Bronchial epithelial cell (primary cell): ENCODE measurements at regions not wholly inside any gene's neighbourhood (a gene's known extent, or its start where the extent isn't known, plus 50 kb on each side); places are given as distances from the start of the nearest gene placed in this dataset.

ENCODE experiments used
- DNase-seq: peaks from one replicate; pipeline ENCODE4 v3.0.0-alpha.2; 2010; ENCODE audit warnings: low read depth
- FAIRE-seq: peaks from 2 replicates; lab custom pipeline; 2011; peaks lifted over from hg19 to GRCh38; lab: Jason Lieb, UNC
- H3K27me3 ChIP-seq: 2 replicates; pipeline ENCODE4 v1.5.1; 2011; ENCODE audit warnings: low read length; ENCODE audit not compliant: control insufficient read depth, insufficient read depth
- H3K36me3 ChIP-seq: 2 replicates; pipeline ENCODE4 v1.5.1; 2011; ENCODE audit warnings: low read length; ENCODE audit not compliant: control insufficient read depth, insufficient read depth
- H3K4me3 ChIP-seq: 2 replicates; pipeline ENCODE4 v1.5.1; 2011; ENCODE audit warnings: mild to moderate bottlenecking, low read depth, low read length, control low read depth
- TF ChIP-seq, protein P1 (sequence below): IDR thresholded peaks from 2 replicates; pipeline ENCODE4 v1.5.1; 2011; ENCODE audit warnings: mild to moderate bottlenecking, moderate library complexity, low read length, control low read depth, inconsistent platforms; ENCODE audit not compliant: insufficient read depth, severe bottlenecking

DNA sequence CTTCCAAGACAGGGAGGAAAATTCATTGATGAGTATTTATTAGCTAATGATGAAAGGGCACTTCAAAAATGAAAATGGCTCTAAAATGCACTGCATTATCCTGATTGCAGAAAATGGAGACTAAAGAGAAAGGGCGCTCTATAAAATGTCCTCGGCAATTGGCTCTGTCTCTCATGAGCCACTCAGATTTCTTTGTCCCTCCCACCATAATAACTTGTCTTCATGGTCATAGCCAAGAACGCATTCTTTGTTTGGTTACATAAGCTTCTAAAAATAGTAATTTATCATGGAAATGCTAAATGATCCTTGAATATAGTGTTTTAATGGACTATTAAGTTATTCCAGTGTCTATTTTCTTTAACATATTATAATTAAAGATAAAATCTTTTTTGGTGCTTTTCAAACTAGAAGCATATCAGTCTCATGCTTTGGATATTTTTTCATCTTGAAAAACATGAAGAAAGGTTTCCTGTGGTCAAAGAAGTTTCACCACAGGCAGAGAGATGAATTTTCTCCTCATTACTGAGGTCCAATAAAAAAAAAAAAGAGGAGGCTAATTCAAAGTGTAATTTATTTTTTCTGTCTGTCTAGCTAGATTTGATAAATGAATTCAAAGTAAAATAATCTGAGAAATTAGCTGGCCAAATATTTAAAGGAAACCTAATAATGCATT is 238.1 kb upstream of the BLID start:
- no peaks in the 10 kb centered on the region for H3K36me3 ChIP-seq
- no peak overlapping the region for H3K4me3 ChIP-seq
- DNase-seq (no peak), FAIRE-seq (no peak)
- TF ChIP-seq, protein P1, sequence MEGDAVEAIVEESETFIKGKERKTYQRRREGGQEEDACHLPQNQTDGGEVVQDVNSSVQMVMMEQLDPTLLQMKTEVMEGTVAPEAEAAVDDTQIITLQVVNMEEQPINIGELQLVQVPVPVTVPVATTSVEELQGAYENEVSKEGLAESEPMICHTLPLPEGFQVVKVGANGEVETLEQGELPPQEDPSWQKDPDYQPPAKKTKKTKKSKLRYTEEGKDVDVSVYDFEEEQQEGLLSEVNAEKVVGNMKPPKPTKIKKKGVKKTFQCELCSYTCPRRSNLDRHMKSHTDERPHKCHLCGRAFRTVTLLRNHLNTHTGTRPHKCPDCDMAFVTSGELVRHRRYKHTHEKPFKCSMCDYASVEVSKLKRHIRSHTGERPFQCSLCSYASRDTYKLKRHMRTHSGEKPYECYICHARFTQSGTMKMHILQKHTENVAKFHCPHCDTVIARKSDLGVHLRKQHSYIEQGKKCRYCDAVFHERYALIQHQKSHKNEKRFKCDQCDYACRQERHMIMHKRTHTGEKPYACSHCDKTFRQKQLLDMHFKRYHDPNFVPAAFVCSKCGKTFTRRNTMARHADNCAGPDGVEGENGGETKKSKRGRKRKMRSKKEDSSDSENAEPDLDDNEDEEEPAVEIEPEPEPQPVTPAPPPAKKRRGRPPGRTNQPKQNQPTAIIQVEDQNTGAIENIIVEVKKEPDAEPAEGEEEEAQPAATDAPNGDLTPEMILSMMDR = no peak
- no peaks in the 10 kb centered on the region for H3K27me3 ChIP-seq

DNA sequence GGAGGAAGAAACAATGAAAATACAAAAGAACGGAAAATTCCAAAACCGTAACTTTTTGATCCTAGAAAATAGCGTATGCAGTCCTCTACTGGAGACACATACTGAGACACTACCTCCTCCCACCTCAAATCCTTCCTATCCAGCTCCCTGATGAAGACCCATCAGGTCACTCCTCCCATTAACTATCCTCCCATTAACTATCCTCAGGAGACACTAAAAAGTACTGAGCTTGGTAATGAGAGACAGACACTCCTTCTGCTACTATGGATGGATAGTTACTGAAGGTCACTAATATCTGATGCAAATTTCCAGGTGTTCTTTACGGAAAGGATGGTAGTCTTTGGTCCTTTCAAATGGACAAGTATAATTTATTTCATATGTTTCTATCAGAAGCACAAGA is 237.5 kb upstream of the BLID start:
- no peak for FAIRE-seq

DNA sequence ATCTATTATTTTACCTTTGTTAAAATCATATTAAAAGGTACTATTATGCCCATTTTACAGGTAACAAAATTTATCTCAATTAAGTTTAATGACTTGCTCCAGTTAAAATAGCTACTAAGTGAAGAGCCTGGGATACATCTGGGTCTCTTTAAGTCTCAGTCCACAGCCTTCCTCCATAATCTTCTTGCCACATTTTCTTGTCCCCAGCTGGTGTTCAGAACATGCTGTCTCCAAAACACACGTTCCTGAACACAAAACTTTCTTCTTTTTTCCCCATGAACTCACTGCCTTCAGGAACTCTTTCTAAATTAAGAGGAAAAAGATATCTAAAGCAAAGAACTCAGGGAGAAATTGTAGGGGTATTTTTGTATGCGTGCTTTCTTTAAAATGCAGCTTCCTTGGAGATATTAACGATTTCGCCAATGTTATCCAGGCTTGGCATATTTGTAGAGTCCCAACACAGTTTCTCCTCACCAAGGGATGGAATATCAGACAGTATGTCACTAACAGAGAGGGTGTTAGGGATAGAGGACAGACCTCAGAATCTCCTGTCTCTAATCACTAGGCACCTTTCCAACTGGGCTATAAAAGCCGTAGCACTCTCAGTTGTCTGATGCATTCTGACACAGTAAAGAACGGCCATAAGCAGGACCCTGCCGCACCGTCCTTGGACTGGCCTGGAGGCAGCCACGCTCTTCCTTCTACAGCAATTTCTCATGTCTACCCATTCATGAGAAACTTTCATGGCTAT is 232.8 kb upstream of the BLID start:
- no peak for FAIRE-seq
- Histone ChIP-seq H3K27me3 (no peaks in the 10 kb centered on the region), H3K36me3 (no peaks in the 10 kb centered on the region), H3K4me3 (no peak overlapping the region)
- DNase-seq = no peak
- TF ChIP-seq, protein P1 = no peak

More for the DNA sequence above, 237.5 kb upstream of the BLID start:
- TF ChIP-seq, protein P1 = no peak
- H3K36me3 ChIP-seq = no peaks in the 10 kb centered on the region
- H3K27me3 ChIP-seq = no peaks in the 10 kb centered on the region
- H3K4me3 ChIP-seq = no peak overlapping the region
- DNase-seq = no peak

DNA sequence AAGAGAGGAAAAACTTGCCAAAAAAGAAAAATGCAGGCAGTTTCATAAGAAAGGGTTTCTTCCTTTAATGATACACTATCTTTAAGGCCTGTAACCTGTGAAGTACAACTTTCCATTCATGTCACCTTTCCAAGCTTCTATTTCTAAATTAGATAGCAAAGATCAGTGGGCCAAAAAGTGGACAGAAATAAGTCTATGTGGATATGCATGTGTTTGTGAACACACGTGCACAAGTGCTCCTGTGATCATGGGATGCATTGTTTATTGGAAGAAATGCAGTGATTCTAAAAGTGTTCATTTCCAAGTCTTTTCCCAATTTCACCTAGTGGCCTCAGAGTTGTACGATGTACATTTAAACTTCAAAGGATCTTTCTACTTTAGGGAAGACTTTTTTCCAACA is 230.0 kb upstream of the BLID start:
- TF ChIP-seq, protein P1 = no peak
- FAIRE-seq (no peak), DNase-seq (no peak)
- H3K27me3 ChIP-seq = no peaks in the 10 kb centered on the region
- no peak overlapping the region for H3K4me3 ChIP-seq
- no peaks in the 10 kb centered on the region for H3K36me3 ChIP-seq

DNA sequence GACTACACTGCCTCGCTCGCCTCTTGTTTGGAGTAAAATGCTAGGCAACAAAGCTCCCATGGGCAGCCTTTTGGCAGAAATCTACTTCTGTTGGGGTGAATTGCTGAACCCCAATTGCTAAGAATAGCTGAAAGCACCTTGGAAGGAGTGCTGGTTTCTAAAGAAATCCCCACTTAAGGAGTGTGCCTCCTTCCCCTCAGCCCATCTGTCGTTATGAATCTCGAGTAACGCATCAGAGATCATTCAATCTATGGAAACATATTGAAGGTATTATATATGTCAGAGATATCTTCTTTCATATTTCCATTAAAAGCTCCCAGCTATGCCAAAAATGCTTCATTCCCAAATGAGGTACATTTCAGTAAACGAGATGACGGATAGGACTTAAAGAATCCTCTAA is 229.6 kb upstream of the BLID start:
- H3K4me3 ChIP-seq = no peak overlapping the region
- FAIRE-seq (no peak), DNase-seq (no peak)
- no peaks in the 10 kb centered on the region for H3K27me3 ChIP-seq
- TF ChIP-seq, protein P1 = no peak
- no peaks in the 10 kb centered on the region for H3K36me3 ChIP-seq
